K562 (cell line): ENCODE measurements at regions not wholly inside any gene's neighbourhood (a gene's known extent, or its start where the extent isn't known, plus 50 kb on each side); places are given as distances from the start of the nearest gene placed in this dataset.

Experiments used
- ATAC-seq: fragments of 200-7000 bp; cut with Tn5 transposase; 3 replicates; pipeline ENCODE4 v1.9.1; 2020; ENCODE audit warnings: moderate library complexity
- BruUV-seq: library from RNA; stranded (reverse); fragments of 400-500 nt; replicated peaks from 2 replicates; lab custom pipeline; 2021; lab: Mats Ljungman, UMichigan
- CTCF ChIA-PET: fragments of 300-600 bp; formaldehyde crosslinking; extraction: SDS; loops from one replicate; lab custom pipeline; 2021; ENCODE audit warnings: low intra/inter-chr PET ratio; lab: Yijun Ruan, JAX
- POLR2A ChIA-PET: fragments of 300-600, 350-650 bp; sonication (Branson Sonifier 250); formaldehyde crosslinking; extraction: SDS; loops from one replicate; lab custom pipeline; 2021; ENCODE audit warnings: antibody characterized with exemption, inconsistent platforms; lab: Yijun Ruan, JAX
- DNase-seq, 4 experiments: peaks; one replicate each; pipeline versions ENCODE4 v3.0.0 to v3.0.0-alpha.2; 2011 to 2018; ENCODE audit warnings: low spot score in 3 of 4, mixed read lengths in 3 of 4; ENCODE audit errors: extremely low read depth in 1 of 4
- FAIRE-seq: peaks from 2 replicates; lab custom pipeline; 2011; peaks lifted over from hg19 to GRCh38; lab: Jason Lieb, UNC
- H2AFZ ChIP-seq: 2 replicates; pipeline ENCODE4 v1.6.0; 2011; ENCODE audit warnings: low read depth, low read length, control low read depth, inconsistent platforms
- H3K27ac ChIP-seq: fragments of 200-600 bp; 3 replicates; pipeline ENCODE4 v1.8.0; 2011; ENCODE audit warnings: low read depth, mild to moderate bottlenecking, control low read depth, inconsistent platforms, low read length, moderate library complexity, mixed read lengths; ENCODE audit errors: extremely low read depth
- H3K27me3 ChIP-seq, 2 experiments: fragments of 300-600 bp in 1 of 2; 2 replicates in 1 of 2; 3 replicates in 1 of 2; pipeline versions ENCODE4 v1.6.0 to v1.8.0; 2011; ENCODE audit warnings: inconsistent platforms in 2 of 2, low read length in 2 of 2, mild to moderate bottlenecking in 1 of 2, mixed read lengths in 1 of 2, moderate library complexity in 1 of 2; ENCODE audit not compliant: control insufficient read depth in 2 of 2, insufficient read depth in 2 of 2
- H3K36me3 ChIP-seq: fragments of 300-600 bp; 3 replicates; pipeline ENCODE4 v1.8.0; 2011; ENCODE audit warnings: mild to moderate bottlenecking, low read length, inconsistent platforms; ENCODE audit not compliant: control insufficient read depth, insufficient read depth
- H3K4me1 ChIP-seq, 2 experiments: fragments of 200-600 bp in 1 of 2; replicated peaks in 1 of 2; 2 replicates in 1 of 2; 3 replicates in 1 of 2; pipeline versions ENCODE4 v1.5.1 to v1.8.0; 2011; ENCODE audit warnings: inconsistent platforms in 2 of 2, low read length in 2 of 2, mild to moderate bottlenecking in 1 of 2, mixed read lengths in 1 of 2, moderate library complexity in 1 of 2; ENCODE audit not compliant: control insufficient read depth in 2 of 2, insufficient read depth in 2 of 2
- H3K4me2 ChIP-seq: 2 replicates; pipeline ENCODE4 v1.6.1; 2011; ENCODE audit warnings: low read length, control low read depth, inconsistent platforms, mixed read lengths; ENCODE audit not compliant: insufficient read depth
- H3K4me3 ChIP-seq: fragments of 200-600 bp; sonication (generic), shearing (Covaris generic); 2 replicates; pipeline ENCODE4 v1.5.1; 2016; ENCODE audit warnings: control low read depth, inconsistent platforms
- H3K79me2 ChIP-seq: fragments of 200-600 bp; 3 replicates; pipeline ENCODE4 v1.8.0; 2011; ENCODE audit warnings: low read length, inconsistent platforms; ENCODE audit not compliant: control insufficient read depth, insufficient read depth
- H3K9ac ChIP-seq, 2 experiments: 2 replicates each; pipeline versions ENCODE4 v1.6.0 to v1.6.1; 2011; ENCODE audit warnings: low read depth in 2 of 2, low read length in 2 of 2, control low read depth in 1 of 2, inconsistent platforms in 1 of 2, mild to moderate bottlenecking in 1 of 2, mixed read lengths in 1 of 2; ENCODE audit not compliant: insufficient read depth in 1 of 2
- H3K9me1 ChIP-seq: one replicate; pipeline ENCODE4 v1.6.0; 2011; ENCODE audit warnings: inconsistent platforms, mild to moderate bottlenecking, low read length, moderate library complexity; ENCODE audit not compliant: control insufficient read depth, insufficient read depth
- H3K9me3 ChIP-seq: replicated peaks from 2 replicates; pipeline ENCODE4 v1.5.1; 2011; ENCODE audit warnings: low read depth, low read length, inconsistent platforms; ENCODE audit not compliant: control insufficient read depth, insufficient read depth
- H4K20me1 ChIP-seq: replicated peaks from 2 replicates; pipeline ENCODE4 v1.6.1; 2011; ENCODE audit warnings: low read length, inconsistent platforms, mixed read lengths; ENCODE audit not compliant: control insufficient read depth, insufficient read depth
- BDP1 ChIP-seq: IDR thresholded peaks from 3 replicates; pipeline ENCODE4 v1.6.1; 2011; ENCODE audit not compliant: insufficient read length, insufficient read depth
- CTCF ChIP-seq, 3 experiments: IDR thresholded peaks in 2 of 3; conservative IDR thresholded peaks in 1 of 3; 2 replicates each; pipeline ENCODE4 v1.5.1; 2011 to 2012; ENCODE audit warnings: low read length in 3 of 3, mild to moderate bottlenecking in 3 of 3, control low read depth in 2 of 3, improper control_type of control experiment in 1 of 3, inconsistent platforms in 1 of 3, low read depth in 1 of 3, mixed read lengths in 1 of 3, moderate library complexity in 1 of 3; ENCODE audit not compliant: insufficient read depth in 2 of 3
- DDX20 ChIP-seq: fragments of 450-650 bp; IDR thresholded peaks from 2 replicates; pipeline ENCODE4 v1.6.1; 2016; ENCODE audit warnings: missing genetic modification characterization, low read depth, mild to moderate bottlenecking, missing compliant biosample characterization, moderate library complexity
- ESRRA ChIP-seq: fragments of 450-650 bp; IDR thresholded peaks from 2 replicates; pipeline ENCODE4 v1.6.1; 2014; ENCODE audit warnings: low read depth, mild to moderate bottlenecking, moderate library complexity, borderline replicate concordance
- EZH2 ChIP-seq: IDR thresholded peaks from 2 replicates; pipeline ENCODE4 v1.6.1; 2012; ENCODE audit warnings: low read depth, mild to moderate bottlenecking, inconsistent platforms, low read length, borderline replicate concordance
- MAX ChIP-seq: sonication (generic); formaldehyde crosslinking; IDR thresholded peaks from 2 replicates; pipeline ENCODE4 v1.9.0; 2022; ENCODE audit warnings: mild to moderate bottlenecking, missing genetic modification reagents
- NR2C2 ChIP-seq, 2 experiments: fragments of 200-800 bp in 1 of 2; sonication (Bioruptor generic) in 1 of 2; sonication (generic) in 1 of 2; formaldehyde crosslinking in 1 of 2; IDR thresholded peaks; 2 replicates each; pipeline versions ENCODE4 v1.6.1 to v1.8.0; 2016 to 2022; ENCODE audit warnings: mild to moderate bottlenecking in 1 of 2, missing compliant biosample characterization in 1 of 2, missing genetic modification characterization in 1 of 2, missing genetic modification reagents in 1 of 2
- PRMT5 ChIP-seq: sonication (generic); formaldehyde crosslinking; IDR thresholded peaks from 2 replicates; pipeline ENCODE4 v1.5.0; 2020; ENCODE audit warnings: missing genetic modification reagents
- SAFB2 ChIP-seq: fragments of 200-400 bp; formaldehyde crosslinking; IDR thresholded peaks from 2 replicates; pipeline ENCODE4 v1.6.1; 2018; ENCODE audit warnings: borderline replicate concordance, low read length, low read depth, moderate library complexity; ENCODE audit not compliant: severe bottlenecking
- ZBTB8A ChIP-seq: fragments of 450-650 bp; IDR thresholded peaks from 2 replicates; pipeline ENCODE4 v1.6.1; 2018; ENCODE audit warnings: mild to moderate bottlenecking, moderate library complexity; ENCODE audit not compliant: partially characterized antibody
- WGBS: fragments of 100-300 bp; shearing (Covaris generic); methylation state at CpG from one replicate; pipeline ENCODE4 v1.1.6; 2016; ENCODE audit warnings: low coverage, mixed read lengths; ENCODE audit not compliant: insufficient coverage; ENCODE audit errors: missing lambda C conversion rate; 5-methylcytosine and 5-hydroxymethylcytosine counted together
- in situ Hi-C: fragments of 300-500 bp; cut with MboI; formaldehyde crosslinking; loops from 4 replicates; pipeline ENCODE4 v1.15.0; 2018; ENCODE audit warnings: inconsistent platforms, mixed read lengths
- intact Hi-C: fragments of 100-400 bp; cut with micrococcal nuclease; formaldehyde crosslinking; loops from 2 replicates; pipeline ENCODE4 v1.14.2; 2022
- TF ChIP-seq, protein P1 (sequence below): fragments of 250-450 bp; sonication (Bioruptor Pico); IDR thresholded peaks from 2 replicates; pipeline ENCODE4 v1.4.0; 2020

DNA sequence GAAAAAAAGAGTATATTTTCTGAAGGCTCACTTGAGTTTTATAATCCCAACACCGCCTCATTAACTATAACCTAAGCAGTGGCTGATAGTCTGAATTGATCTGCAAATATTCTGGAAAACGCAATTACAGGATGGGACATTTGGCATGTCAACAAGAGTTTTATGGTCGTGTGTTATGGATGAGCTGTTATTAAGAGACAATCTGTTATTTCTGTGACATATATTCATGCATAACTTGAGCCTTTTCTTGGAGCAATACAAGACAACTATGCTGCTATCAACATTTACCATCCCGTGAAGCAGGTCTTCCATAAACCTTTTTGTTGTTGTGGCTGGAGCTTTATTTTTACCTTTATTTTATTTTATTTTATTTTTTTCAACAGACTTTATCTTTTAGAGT lies 164.4 kb downstream of the SCG2 start:
- WGBS, result 0% methylated on average over 4 of the region's 4 CpGs
- in situ Hi-C loops, result no loop called here
- DNase-seq (no peak), ATAC-seq (no peak), FAIRE-seq (no peak)
- intact Hi-C loops, result no loop called here
- H3K79me2 ChIP-seq, result no peaks in the 10 kb centered on the region
- POLR2A ChIA-PET, result no interaction called here
- no peak for TF ChIP-seq CTCF (IDR thresholded peaks at IDR 0.05 in 2 of 3, conservative IDR thresholded peaks at IDR 0.05 in 1 of 3; ENCODE audit: insufficient read depth in 2 of 3, low read depth in 1 of 3, low read length in 3 of 3)
- no peak for TF ChIP-seq ESRRA
- TF ChIP-seq DDX20 (tag), result no peak
- no peak for TF ChIP-seq PRMT5 (CRISPR knock-in tag)
- TF ChIP-seq SAFB2, result no peak
- no peak for TF ChIP-seq EZH2
- no peak for TF ChIP-seq BDP1
- TF ChIP-seq ZBTB8A, result no peak
- TF ChIP-seq MAX, result no peak
- no peak for TF ChIP-seq NR2C2 (CRISPR knock-in tag; IDR thresholded peaks at IDR 0.05)
- TF ChIP-seq NR2C2 (tag; IDR thresholded peaks at IDR 0.05), result no peak
- TF ChIP-seq, protein P1, sequence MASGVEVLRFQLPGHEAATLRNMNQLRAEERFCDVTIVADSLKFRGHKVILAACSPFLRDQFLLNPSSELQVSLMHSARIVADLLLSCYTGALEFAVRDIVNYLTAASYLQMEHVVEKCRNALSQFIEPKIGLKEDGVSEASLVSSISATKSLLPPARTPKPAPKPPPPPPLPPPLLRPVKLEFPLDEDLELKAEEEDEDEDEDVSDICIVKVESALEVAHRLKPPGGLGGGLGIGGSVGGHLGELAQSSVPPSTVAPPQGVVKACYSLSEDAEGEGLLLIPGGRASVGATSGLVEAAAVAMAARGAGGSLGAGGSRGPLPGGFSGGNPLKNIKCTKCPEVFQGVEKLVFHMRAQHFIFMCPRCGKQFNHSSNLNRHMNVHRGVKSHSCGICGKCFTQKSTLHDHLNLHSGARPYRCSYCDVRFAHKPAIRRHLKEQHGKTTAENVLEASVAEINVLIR (CRISPR knock-in tag), result no peak
- H3K9me3 ChIP-seq, result no peaks in the 10 kb centered on the region
- H2AFZ ChIP-seq, result no peak overlapping the region
- BruUV-seq, result no TSS peak
- H3K9me1 ChIP-seq, result no peaks in the 10 kb centered on the region
- H3K27ac ChIP-seq, result no peak overlapping the region
- H3K4me1 ChIP-seq, result no peaks in the 10 kb centered on the region
- no peak overlapping the region for H3K4me2 ChIP-seq
- no peaks in the 10 kb centered on the region for H3K36me3 ChIP-seq
- no peak overlapping the region for H3K9ac ChIP-seq
- CTCF ChIA-PET, result no interaction called here
- H3K4me3 ChIP-seq, result no peak overlapping the region
- no peaks in the 10 kb centered on the region for H4K20me1 ChIP-seq
- no peaks in the 10 kb centered on the region for H3K27me3 ChIP-seq
